ENCODE measurements at regions not wholly inside any gene's neighbourhood (a gene's known extent, or its start where the extent isn't known, plus 50 kb on each side); places are given as distances from the start of the nearest gene placed in this dataset.

DNA sequence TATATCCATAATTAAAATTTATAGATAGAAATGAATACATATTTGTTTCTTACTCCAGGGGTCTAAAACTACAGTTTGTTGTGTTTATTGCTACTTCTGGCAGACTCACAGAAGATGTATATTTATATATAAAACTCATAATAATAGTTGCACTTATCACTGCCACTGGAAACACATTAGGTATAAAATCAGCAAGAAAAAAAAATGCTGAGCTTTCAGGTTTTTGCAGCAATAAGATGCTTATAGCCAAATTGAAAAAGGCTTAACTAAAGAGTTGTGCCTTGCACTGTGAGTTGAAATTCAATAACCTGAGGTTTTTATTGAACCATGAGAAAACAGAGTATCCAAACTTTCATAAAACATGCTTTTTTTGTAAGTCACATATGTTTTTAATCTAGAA, 623.9 kb upstream of the CRIM1 start:
- no peak for TF ChIP-seq POLR2A (IDR thresholded peaks at IDR 0.05)
- TF ChIP-seq, protein P1, sequence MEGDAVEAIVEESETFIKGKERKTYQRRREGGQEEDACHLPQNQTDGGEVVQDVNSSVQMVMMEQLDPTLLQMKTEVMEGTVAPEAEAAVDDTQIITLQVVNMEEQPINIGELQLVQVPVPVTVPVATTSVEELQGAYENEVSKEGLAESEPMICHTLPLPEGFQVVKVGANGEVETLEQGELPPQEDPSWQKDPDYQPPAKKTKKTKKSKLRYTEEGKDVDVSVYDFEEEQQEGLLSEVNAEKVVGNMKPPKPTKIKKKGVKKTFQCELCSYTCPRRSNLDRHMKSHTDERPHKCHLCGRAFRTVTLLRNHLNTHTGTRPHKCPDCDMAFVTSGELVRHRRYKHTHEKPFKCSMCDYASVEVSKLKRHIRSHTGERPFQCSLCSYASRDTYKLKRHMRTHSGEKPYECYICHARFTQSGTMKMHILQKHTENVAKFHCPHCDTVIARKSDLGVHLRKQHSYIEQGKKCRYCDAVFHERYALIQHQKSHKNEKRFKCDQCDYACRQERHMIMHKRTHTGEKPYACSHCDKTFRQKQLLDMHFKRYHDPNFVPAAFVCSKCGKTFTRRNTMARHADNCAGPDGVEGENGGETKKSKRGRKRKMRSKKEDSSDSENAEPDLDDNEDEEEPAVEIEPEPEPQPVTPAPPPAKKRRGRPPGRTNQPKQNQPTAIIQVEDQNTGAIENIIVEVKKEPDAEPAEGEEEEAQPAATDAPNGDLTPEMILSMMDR (IDR thresholded peaks at IDR 0.05), result no peak
